H54 (cell line): ENCODE measurements at regions not wholly inside any gene's neighbourhood (a gene's known extent, or its start where the extent isn't known, plus 50 kb on each side); places are given as distances from the start of the nearest gene placed in this dataset.

ENCODE experiments used
- DNase-seq: peaks from one replicate; pipeline ENCODE4 v3.0.0; 2011; ENCODE audit warnings: low spot score, mixed read lengths; ENCODE audit not compliant: insufficient read length
- FAIRE-seq: peaks from 3 replicates; lab custom pipeline; 2011; peaks lifted over from hg19 to GRCh38; lab: Jason Lieb, UNC
- POLR2A ChIP-seq: IDR thresholded peaks from 2 replicates; pipeline ENCODE4 v1.6.1; 2011; ENCODE audit warnings: low read depth, mild to moderate bottlenecking, low read length

GRCh38 chr9:684054-684890 lies 157.2 kb upstream of the DMRT1 start:
- no peak for TF ChIP-seq POLR2A
- no peak for DNase-seq
- FAIRE-seq: peak; percentile 98

GRCh38 chr9:684941-685340 lies 156.6 kb upstream of the DMRT1 start:
- DNase-seq: no peak
- FAIRE-seq: no peak
- no peak for TF ChIP-seq POLR2A

GRCh38 chr9:686321-686813 lies 155.1 kb upstream of the DMRT1 start:
- FAIRE-seq: peak; percentile 95
- DNase-seq: no peak
- TF ChIP-seq POLR2A: no peak

GRCh38 chr9:687034-687785 lies 154.3 kb upstream of the DMRT1 start:
- DNase-seq (no peak), FAIRE-seq (peak; percentile 55)
- no peak for TF ChIP-seq POLR2A

- no peak for FAIRE-seq
Observed at GRCh38 chr9:687994-688393, 153.5 kb upstream of the DMRT1 start.

GRCh38 chr9:690517-691111 lies 150.9 kb upstream of the DMRT1 start:
- DNase-seq (no peak), FAIRE-seq (no peak)
- TF ChIP-seq POLR2A: no peak

More at GRCh38 chr9:687994-688393, 153.5 kb upstream of the DMRT1 start:
- TF ChIP-seq POLR2A: no peak
- no peak for DNase-seq

- no peak for DNase-seq
- FAIRE-seq: no peak
- TF ChIP-seq POLR2A: no peak
Observed at GRCh38 chr9:691825-692400, 149.6 kb upstream of the DMRT1 start.

GRCh38 chr9:692636-693129 lies 148.8 kb upstream of the DMRT1 start:
- no peak for TF ChIP-seq POLR2A
- FAIRE-seq (no peak), DNase-seq (no peak)

- DNase-seq: no peak
- TF ChIP-seq POLR2A: no peak
- FAIRE-seq: peak; percentile 74
Observed at GRCh38 chr9:693201-694091, 148.1 kb upstream of the DMRT1 start.

GRCh38 chr9:694092-694402 lies 147.4 kb upstream of the DMRT1 start:
- FAIRE-seq (no peak), DNase-seq (no peak)
- TF ChIP-seq POLR2A: no peak

- no peak for TF ChIP-seq POLR2A
- DNase-seq: no peak
- peak; percentile 92 for FAIRE-seq
Observed at GRCh38 chr9:694403-695154, 146.9 kb upstream of the DMRT1 start.

GRCh38 chr9:695252-695651 lies 146.2 kb upstream of the DMRT1 start:
- no peak for FAIRE-seq
- DNase-seq: no peak
- TF ChIP-seq POLR2A: no peak
